ENCODE measurements at regions not wholly inside any gene's neighbourhood (a gene's known extent, or its start where the extent isn't known, plus 50 kb on each side); places are given as distances from the start of the nearest gene placed in this dataset.

DNA sequence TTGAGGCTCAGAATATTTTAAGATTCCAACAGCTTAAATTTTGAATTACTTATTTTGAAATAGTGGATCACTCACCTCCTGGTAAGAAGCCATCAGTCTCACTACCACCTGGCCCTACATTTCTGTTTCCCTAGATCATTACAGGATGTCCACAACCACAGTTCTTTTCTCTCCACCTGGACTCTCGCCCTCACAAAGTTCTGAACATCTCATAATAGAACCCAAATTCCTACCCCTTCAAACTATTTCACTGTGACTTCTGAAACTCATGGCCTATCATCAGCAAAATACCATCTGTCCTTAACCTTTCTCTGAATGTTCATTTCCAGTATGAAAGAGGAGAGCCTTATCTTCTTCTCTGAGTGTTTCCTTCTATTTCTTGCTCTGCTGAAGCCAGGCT is 299.2 kb upstream of the MGAT5 start:
- ChIA-PET CTCF (interaction anchor here (0.9 kb wide), 1 partner anchor 11 kb away, joined by 3 read pairs; no protein-coding TSS in a partner anchor), POLR2A (ENCODE audit: unreplicated experiment) (no interaction called here)
- no peak for ATAC-seq (ENCODE audit: low read depth)
- no peak overlapping the region for H4K91ac ChIP-seq (ENCODE audit: insufficient read depth, low read depth, low read length)
- no peak overlapping the region for H3K4me3 ChIP-seq (ENCODE audit: insufficient read depth, low read depth, low read length)
- no peak overlapping the region for H3K4ac ChIP-seq (ENCODE audit: low read depth, low read length)
- no peak overlapping the region for H3K4me2 ChIP-seq (ENCODE audit: low read depth, low read length)
- H4K8ac ChIP-seq (ENCODE audit: low read depth in 2 of 2, low read length in 2 of 2): no peak overlapping the region
- no peak overlapping the region for H2AK5ac ChIP-seq (ENCODE audit: low read depth, low read length)
- H3K14ac ChIP-seq (replicated peaks; ENCODE audit: low read depth, low read length): no peak overlapping the region
- no peak overlapping the region for H3K27ac ChIP-seq (ENCODE audit: insufficient read depth, low read length)
- no peak overlapping the region for H2BK120ac ChIP-seq (ENCODE audit: low read depth, low read length)
- DNase-seq: no peak
- H3K23ac ChIP-seq (ENCODE audit: low read depth, low read length): no peak overlapping the region
- no peaks in the 10 kb centered on the region for H3K9me3 ChIP-seq (ENCODE audit: control insufficient read depth, insufficient read depth, low read length)
- H3K18ac ChIP-seq (ENCODE audit: low read depth, low read length): no peak overlapping the region
- intact Hi-C loops (cut with micrococcal nuclease): no loop called here
- H2BK5ac ChIP-seq (ENCODE audit: low read depth, low read length, poor library complexity, severe bottlenecking): no peak overlapping the region
- H2AFZ ChIP-seq (replicated peaks; ENCODE audit: low read length, poor library complexity): no peak overlapping the region
- H3K9me1 ChIP-seq (ENCODE audit: insufficient read depth, low read length): no peaks in the 10 kb centered on the region
- H2BK15ac ChIP-seq (ENCODE audit: low read depth, low read length): no peak overlapping the region
- H2AK9ac ChIP-seq (replicated peaks; ENCODE audit: low read depth, low read length, poor library complexity): no peak overlapping the region
- no peak overlapping the region for H3K9ac ChIP-seq (ENCODE audit: low read depth, low read length)
- in situ Hi-C loops (cut with MboI; ENCODE audit: low sequenced_read_pairs): no loop called here
- no peaks in the 10 kb centered on the region for H3K79me1 ChIP-seq (ENCODE audit: low read depth in 1 of 2, low read length in 2 of 2)
- H4K5ac ChIP-seq (ENCODE audit: low read depth, low read length): no peak overlapping the region
- no peaks in the 10 kb centered on the region for H3K36me3 ChIP-seq (ENCODE audit: control insufficient read depth, insufficient read depth, low read length)
- H3K4me1 ChIP-seq (ENCODE audit: control insufficient read depth, insufficient read depth, low read length): no peaks in the 10 kb centered on the region
- no peak overlapping the region for H3K56ac ChIP-seq (ENCODE audit: extremely low read depth, insufficient read depth, low read length)
- H2BK20ac ChIP-seq (ENCODE audit: low read depth, low read length): no peak overlapping the region
- TF ChIP-seq SMC3 (IDR thresholded peaks at IDR 0.05; ENCODE audit: low read depth, low read length) (no peak), MAZ (IDR thresholded peaks at IDR 0.05; ENCODE audit: borderline replicate concordance, low read depth, low read length) (no peak), POLR2A (IDR thresholded peaks at IDR 0.05; ENCODE audit: low read depth, low read length) (no peak), CHD1 (IDR thresholded peaks at IDR 0.05; ENCODE audit: low read depth, low read length) (no peak), MXI1 (IDR thresholded peaks at IDR 0.05; ENCODE audit: borderline replicate concordance, low read depth, low read length) (no peak), CEBPB (IDR thresholded peaks at IDR 0.05; ENCODE audit: low read depth, low read length) (no peak), RAD21 (IDR thresholded peaks at IDR 0.05; ENCODE audit: low read length) (no peak), MAFK (IDR thresholded peaks at IDR 0.05; ENCODE audit: low read depth, low read length) (no peak), FOS (IDR thresholded peaks at IDR 0.05; ENCODE audit: low read depth, low read length) (no peak), RCOR1 (IDR thresholded peaks at IDR 0.05; ENCODE audit: insufficient replicate concordance, low read length) (no peak), RFX5 (IDR thresholded peaks at IDR 0.05; ENCODE audit: low read depth, low read length) (no peak), BHLHE40 (IDR thresholded peaks at IDR 0.05; ENCODE audit: low read depth, low read length) (no peak), NFE2L2 (IDR thresholded peaks at IDR 0.05; ENCODE audit: low read depth, low read length) (no peak)
- TF ChIP-seq, protein P1, sequence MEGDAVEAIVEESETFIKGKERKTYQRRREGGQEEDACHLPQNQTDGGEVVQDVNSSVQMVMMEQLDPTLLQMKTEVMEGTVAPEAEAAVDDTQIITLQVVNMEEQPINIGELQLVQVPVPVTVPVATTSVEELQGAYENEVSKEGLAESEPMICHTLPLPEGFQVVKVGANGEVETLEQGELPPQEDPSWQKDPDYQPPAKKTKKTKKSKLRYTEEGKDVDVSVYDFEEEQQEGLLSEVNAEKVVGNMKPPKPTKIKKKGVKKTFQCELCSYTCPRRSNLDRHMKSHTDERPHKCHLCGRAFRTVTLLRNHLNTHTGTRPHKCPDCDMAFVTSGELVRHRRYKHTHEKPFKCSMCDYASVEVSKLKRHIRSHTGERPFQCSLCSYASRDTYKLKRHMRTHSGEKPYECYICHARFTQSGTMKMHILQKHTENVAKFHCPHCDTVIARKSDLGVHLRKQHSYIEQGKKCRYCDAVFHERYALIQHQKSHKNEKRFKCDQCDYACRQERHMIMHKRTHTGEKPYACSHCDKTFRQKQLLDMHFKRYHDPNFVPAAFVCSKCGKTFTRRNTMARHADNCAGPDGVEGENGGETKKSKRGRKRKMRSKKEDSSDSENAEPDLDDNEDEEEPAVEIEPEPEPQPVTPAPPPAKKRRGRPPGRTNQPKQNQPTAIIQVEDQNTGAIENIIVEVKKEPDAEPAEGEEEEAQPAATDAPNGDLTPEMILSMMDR (conservative IDR thresholded peaks at IDR 0.05; ENCODE audit: low read depth, low read length): no peak
- TF ChIP-seq, protein P2, sequence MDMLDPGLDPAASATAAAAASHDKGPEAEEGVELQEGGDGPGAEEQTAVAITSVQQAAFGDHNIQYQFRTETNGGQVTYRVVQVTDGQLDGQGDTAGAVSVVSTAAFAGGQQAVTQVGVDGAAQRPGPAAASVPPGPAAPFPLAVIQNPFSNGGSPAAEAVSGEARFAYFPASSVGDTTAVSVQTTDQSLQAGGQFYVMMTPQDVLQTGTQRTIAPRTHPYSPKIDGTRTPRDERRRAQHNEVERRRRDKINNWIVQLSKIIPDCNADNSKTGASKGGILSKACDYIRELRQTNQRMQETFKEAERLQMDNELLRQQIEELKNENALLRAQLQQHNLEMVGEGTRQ (IDR thresholded peaks at IDR 0.05; ENCODE audit: low read depth, low read length): no peak
- TF ChIP-seq, protein P3, sequence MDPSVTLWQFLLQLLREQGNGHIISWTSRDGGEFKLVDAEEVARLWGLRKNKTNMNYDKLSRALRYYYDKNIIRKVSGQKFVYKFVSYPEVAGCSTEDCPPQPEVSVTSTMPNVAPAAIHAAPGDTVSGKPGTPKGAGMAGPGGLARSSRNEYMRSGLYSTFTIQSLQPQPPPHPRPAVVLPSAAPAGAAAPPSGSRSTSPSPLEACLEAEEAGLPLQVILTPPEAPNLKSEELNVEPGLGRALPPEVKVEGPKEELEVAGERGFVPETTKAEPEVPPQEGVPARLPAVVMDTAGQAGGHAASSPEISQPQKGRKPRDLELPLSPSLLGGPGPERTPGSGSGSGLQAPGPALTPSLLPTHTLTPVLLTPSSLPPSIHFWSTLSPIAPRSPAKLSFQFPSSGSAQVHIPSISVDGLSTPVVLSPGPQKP (IDR thresholded peaks at IDR 0.05; ENCODE audit: borderline replicate concordance, low read depth, low read length): no peak
- no peaks in the 10 kb centered on the region for H4K20me1 ChIP-seq (ENCODE audit: insufficient read depth, low read length)
- WGBS, 2 experiments (ENCODE audit: extremely low coverage in 2 of 2, insufficient read length in 1 of 2): no CpG with 5 or more reads among the region's 1 CpG
- BruUV-seq (replicated peaks): no TSS peak
- peaks cover 2% of the 10 kb centered on the region; the same call in 1 of the 2 replicates for H3K27me3 ChIP-seq (ENCODE audit: control insufficient read depth, insufficient read depth, low read length)
- dilution Hi-C loops (cut with HindIII; ENCODE audit: low sequenced_read_pairs, unreplicated experiment): no loop called here
